ENCODE measurements at regions not wholly inside any gene's neighbourhood (a gene's known extent, or its start where the extent isn't known, plus 50 kb on each side); places are given as distances from the start of the nearest gene placed in this dataset.

DNA sequence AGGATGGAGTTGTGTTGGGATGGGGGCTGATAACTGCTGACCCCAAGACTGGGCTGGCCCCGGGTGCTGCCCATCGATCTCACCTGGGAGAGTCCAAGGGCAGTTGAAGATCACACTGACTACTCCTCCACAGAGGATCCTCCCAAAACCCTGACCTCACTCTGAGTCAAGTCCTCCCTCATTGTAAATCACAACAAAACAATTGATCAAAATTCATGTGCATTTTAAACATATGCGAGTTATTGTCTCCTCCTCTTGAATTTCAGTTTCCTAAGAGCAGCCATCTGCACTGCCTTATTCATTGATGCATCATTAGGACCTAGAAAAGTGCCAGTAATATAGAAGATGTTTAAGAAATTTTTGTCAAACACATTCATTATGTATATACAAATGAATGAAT lies 273.6 kb downstream of the C1orf94 start:
- TF ChIP-seq, protein P1, sequence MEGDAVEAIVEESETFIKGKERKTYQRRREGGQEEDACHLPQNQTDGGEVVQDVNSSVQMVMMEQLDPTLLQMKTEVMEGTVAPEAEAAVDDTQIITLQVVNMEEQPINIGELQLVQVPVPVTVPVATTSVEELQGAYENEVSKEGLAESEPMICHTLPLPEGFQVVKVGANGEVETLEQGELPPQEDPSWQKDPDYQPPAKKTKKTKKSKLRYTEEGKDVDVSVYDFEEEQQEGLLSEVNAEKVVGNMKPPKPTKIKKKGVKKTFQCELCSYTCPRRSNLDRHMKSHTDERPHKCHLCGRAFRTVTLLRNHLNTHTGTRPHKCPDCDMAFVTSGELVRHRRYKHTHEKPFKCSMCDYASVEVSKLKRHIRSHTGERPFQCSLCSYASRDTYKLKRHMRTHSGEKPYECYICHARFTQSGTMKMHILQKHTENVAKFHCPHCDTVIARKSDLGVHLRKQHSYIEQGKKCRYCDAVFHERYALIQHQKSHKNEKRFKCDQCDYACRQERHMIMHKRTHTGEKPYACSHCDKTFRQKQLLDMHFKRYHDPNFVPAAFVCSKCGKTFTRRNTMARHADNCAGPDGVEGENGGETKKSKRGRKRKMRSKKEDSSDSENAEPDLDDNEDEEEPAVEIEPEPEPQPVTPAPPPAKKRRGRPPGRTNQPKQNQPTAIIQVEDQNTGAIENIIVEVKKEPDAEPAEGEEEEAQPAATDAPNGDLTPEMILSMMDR (IDR thresholded peaks at IDR 0.05): no peak
- TF ChIP-seq EP300 (IDR thresholded peaks at IDR 0.05) (no peak), POLR2A (IDR thresholded peaks at IDR 0.05) (no peak)

All from sigmoid colon (tissue), 4 donors.